Natural killer cell (primary cell): ENCODE measurements at regions not wholly inside any gene's neighbourhood (a gene's known extent, or its start where the extent isn't known, plus 50 kb on each side); places are given as distances from the start of the nearest gene placed in this dataset.

Experiments
- ATAC-seq, 3 donors: fragments of 150-1000 bp in 2 of 3; fragments of 200-7000 bp in 1 of 3; cut with Tn5 transposase; 1 replicate in 1 of 3; 2 replicates in 2 of 3; pipeline ENCODE4 v1.10.0; 2021; ENCODE audit warnings: mild to moderate bottlenecking in 2 of 3, moderate library complexity in 2 of 3
- DNase-seq, 2 donors: peaks; one replicate each; pipeline versions ENCODE4 v3.0.0 to v3.0.0-alpha.2; 2013 to 2021; ENCODE audit warnings: mixed read lengths in 1 of 2
- H3K27ac ChIP-seq: one replicate; pipeline ENCODE4 v1.5.1; 2013; ENCODE audit warnings: mild to moderate bottlenecking, low read length
- H3K27me3 ChIP-seq: one replicate; pipeline ENCODE4 v1.6.1; 2013; ENCODE audit warnings: low read length; ENCODE audit not compliant: control insufficient read depth, insufficient read depth
- H3K36me3 ChIP-seq: one replicate; pipeline ENCODE4 v1.6.1; 2013; ENCODE audit warnings: low read length; ENCODE audit not compliant: control insufficient read depth, insufficient read depth
- H3K4me1 ChIP-seq: one replicate; pipeline ENCODE4 v1.6.1; 2013; ENCODE audit warnings: low read length; ENCODE audit not compliant: control insufficient read depth, insufficient read depth
- H3K4me3 ChIP-seq: one replicate; pipeline ENCODE4 v1.5.1; 2013; ENCODE audit warnings: low read length
- H3K9me3 ChIP-seq: one replicate; pipeline ENCODE4 v1.6.1; 2013; ENCODE audit warnings: low read length; ENCODE audit not compliant: control insufficient read depth, insufficient read depth
- H3K27ac Mint-ChIP-seq, 2 donors: one replicate each; pipeline ENCODE4 v1.8.0; 2022; ENCODE audit warnings: mild to moderate bottlenecking in 2 of 2, mixed read lengths in 2 of 2, moderate library complexity in 1 of 2
- H3K27me3 Mint-ChIP-seq, 2 donors: one replicate each; pipeline ENCODE4 v1.8.0; 2022; ENCODE audit warnings: low read depth in 2 of 2, mixed read lengths in 2 of 2
- H3K36me3 Mint-ChIP-seq: one replicate; pipeline ENCODE4 v1.8.0; 2022; ENCODE audit warnings: mixed read lengths
- H3K4me1 Mint-ChIP-seq, 2 donors: one replicate each; pipeline ENCODE4 v1.8.0; 2022; ENCODE audit warnings: mixed read lengths in 2 of 2
- H3K4me3 Mint-ChIP-seq: one replicate; pipeline ENCODE4 v1.8.0; 2022; ENCODE audit warnings: mild to moderate bottlenecking, moderate library complexity, mixed read lengths
- H3K9me3 Mint-ChIP-seq, 2 donors: one replicate each; pipeline ENCODE4 v1.8.0; 2022; ENCODE audit warnings: mixed read lengths in 2 of 2
- CTCF ChIP-seq: fragments of 200-600 bp; IDR thresholded peaks from one replicate; pipeline ENCODE4 v1.8.0; 2022; ENCODE audit warnings: antibody characterized with exemption
- WGBS: methylation state at CpG from one replicate; pipeline ENCODE4 v1.1.7; 2013; ENCODE audit warnings: missing lambda C conversion rate; ENCODE audit not compliant: insufficient coverage; 5-methylcytosine and 5-hydroxymethylcytosine counted together
- intact Hi-C: fragments of 100-400 bp; cut with micrococcal nuclease; formaldehyde crosslinking; loops from one replicate; pipeline ENCODE4 v1.14.2; 2022

DNA sequence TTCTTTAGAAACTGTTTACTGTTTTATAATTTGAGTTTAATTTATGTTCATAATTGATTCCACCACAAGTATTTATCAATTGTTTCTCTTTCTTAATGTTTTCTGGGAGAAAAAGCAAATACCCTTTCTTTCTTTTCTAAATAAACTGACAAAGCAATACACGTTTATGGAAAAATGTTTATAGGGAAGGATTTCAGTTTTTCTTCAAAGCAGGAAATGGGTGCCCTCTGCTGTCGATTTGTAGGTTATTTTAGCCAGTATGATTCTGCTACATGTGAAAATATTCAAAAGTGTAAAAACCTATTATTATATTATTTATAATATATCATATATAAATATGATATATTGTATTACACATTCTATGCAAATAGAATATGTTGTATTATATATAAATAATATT is 921.0 kb upstream of the ROBO1 start:
- H3K4me1 ChIP-seq = no peaks in the 10 kb centered on the region
- Mint-ChIP-seq H3K4me3 (no peak overlapping the region), H3K27ac (no peak overlapping the region), H3K4me1 (no peaks in the 10 kb centered on the region), H3K36me3 (no peaks in the 10 kb centered on the region), H3K9me3 (peaks cover 9 to 10% of the 10 kb centered on the region in 2 donors), H3K27me3 (no peaks in the 10 kb centered on the region)
- ATAC-seq (no peak), DNase-seq (no peak)
- no CpG with 5 or more reads among the region's 2 CpGs for WGBS
- no peak overlapping the region for H3K27ac ChIP-seq
- TF ChIP-seq CTCF = no peak
- intact Hi-C loops = no loop called here
- no peaks in the 10 kb centered on the region for H3K27me3 ChIP-seq
- no peaks in the 10 kb centered on the region for H3K9me3 ChIP-seq
- H3K4me3 ChIP-seq = no peak overlapping the region
- H3K36me3 ChIP-seq = no peaks in the 10 kb centered on the region

- ATAC-seq (no peak), DNase-seq (no peak)
- H3K9me3 ChIP-seq = no peaks in the 10 kb centered on the region
- intact Hi-C loops = no loop called here
- no peaks in the 10 kb centered on the region for H3K36me3 ChIP-seq
- Mint-ChIP-seq H3K9me3 (peaks cover 4 to 13% of the 10 kb centered on the region in 2 donors), H3K36me3 (no peaks in the 10 kb centered on the region), H3K27me3 (no peaks in the 10 kb centered on the region), H3K4me1 (no peaks in the 10 kb centered on the region), H3K27ac (no peak overlapping the region), H3K4me3 (no peak overlapping the region)
- no peaks in the 10 kb centered on the region for H3K27me3 ChIP-seq
- no peak overlapping the region for H3K27ac ChIP-seq
- no peak for TF ChIP-seq CTCF
- no peak overlapping the region for H3K4me3 ChIP-seq
- WGBS = 58% methylated on average over 1 of the region's 1 CpG
- H3K4me1 ChIP-seq = no peaks in the 10 kb centered on the region
These were observed 915.2 kb upstream of the ROBO1 start for GRCh38 chr3:80682951-80683350.

GRCh38 chr3:80682235-80682634 is 914.4 kb upstream of the ROBO1 start:
- Mint-ChIP-seq H3K27ac (no peak overlapping the region), H3K36me3 (no peaks in the 10 kb centered on the region), H3K4me3 (no peak overlapping the region), H3K9me3 (peaks cover 4 to 13% of the 10 kb centered on the region in 2 donors), H3K4me1 (no peaks in the 10 kb centered on the region), H3K27me3 (no peaks in the 10 kb centered on the region)
- Histone ChIP-seq H3K4me1 (no peaks in the 10 kb centered on the region), H3K4me3 (no peak overlapping the region), H3K27ac (no peak overlapping the region), H3K27me3 (no peaks in the 10 kb centered on the region), H3K9me3 (no peaks in the 10 kb centered on the region), H3K36me3 (no peaks in the 10 kb centered on the region)
- ATAC-seq = no peak
- TF ChIP-seq CTCF = no peak
- intact Hi-C loops = no loop called here
- DNase-seq = no peak

DNA sequence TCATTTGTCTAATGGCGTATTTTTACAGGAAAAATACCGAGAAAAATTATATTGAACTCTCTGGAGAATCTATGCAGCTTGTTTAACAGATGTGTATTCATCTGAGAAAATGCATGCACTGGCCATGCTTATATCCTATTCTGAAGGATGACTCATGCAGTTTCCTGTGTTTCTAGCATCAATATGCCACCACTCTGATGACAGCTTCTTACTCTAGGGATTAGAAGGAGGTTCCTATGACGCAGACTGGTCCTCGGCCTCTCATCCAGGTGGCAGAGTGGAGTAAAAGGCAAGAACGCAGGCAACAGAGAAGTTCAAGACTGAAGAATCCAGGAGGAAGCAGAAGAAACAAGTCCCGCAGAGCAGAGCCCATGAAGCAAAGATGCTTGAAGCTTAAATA is 910.0 kb upstream of the ROBO1 start:
- Histone ChIP-seq H3K9me3 (no peaks in the 10 kb centered on the region), H3K36me3 (no peaks in the 10 kb centered on the region), H3K27me3 (no peaks in the 10 kb centered on the region), H3K4me1 (no peaks in the 10 kb centered on the region), H3K27ac (no peak overlapping the region), H3K4me3 (no peak overlapping the region)
- intact Hi-C loops = no loop called here
- H3K4me3 Mint-ChIP-seq = no peak overlapping the region
- WGBS = 86% methylated on average over 6 of the region's 6 CpGs
- ATAC-seq (no peak), DNase-seq (no peak)
- H3K36me3 Mint-ChIP-seq = no peaks in the 10 kb centered on the region
- H3K27me3 Mint-ChIP-seq = no peaks in the 10 kb centered on the region
- H3K4me1 Mint-ChIP-seq = no peaks in the 10 kb centered on the region
- no peak for TF ChIP-seq CTCF
- peaks cover 7 to 8% of the 10 kb centered on the region in 2 donors for H3K9me3 Mint-ChIP-seq
- no peak overlapping the region for H3K27ac Mint-ChIP-seq
